SK-N-SH (cell line): ENCODE measurements at regions not wholly inside any gene's neighbourhood (a gene's known extent, or its start where the extent isn't known, plus 50 kb on each side); places are given as distances from the start of the nearest gene placed in this dataset.

ENCODE experiments used
- CTCF ChIA-PET: fragments of 300-600, 350-600 bp; formaldehyde crosslinking; extraction: SDS; loops from one replicate; lab custom pipeline; 2021; lab: Yijun Ruan, JAX
- POLR2A ChIA-PET: fragments of 350-600 bp; sonication (Branson Sonifier 250); formaldehyde crosslinking; extraction: SDS; loops from one replicate; lab custom pipeline; 2020; ENCODE audit warnings: antibody characterized with exemption, inconsistent platforms; lab: Yijun Ruan, JAX
- DNase-seq: peaks from one replicate; pipeline ENCODE4 v3.0.0; 2012
- H2AFZ ChIP-seq: fragments of 200-600 bp; sonication (generic); 2 replicates; pipeline ENCODE4 v1.8.1; 2016; ENCODE audit warnings: antibody characterized with exemption, mild to moderate bottlenecking, low read depth
- H3F3A ChIP-seq: fragments of 200-600 bp; sonication (generic); replicated peaks from 2 replicates; pipeline ENCODE3; 2016; ENCODE audit warnings: antibody characterized with exemption, mild to moderate bottlenecking; ENCODE audit not compliant: insufficient read depth
- H3K27ac ChIP-seq, 2 experiments: fragments of 200-500 bp in 1 of 2; fragments of 200-600 bp in 1 of 2; sonication (Bioruptor generic) in 1 of 2; sonication (generic), shearing (Covaris generic) in 1 of 2; 2 replicates each; pipeline versions ENCODE4 v1.5.1 to v1.6.1; 2014 to 2016; ENCODE audit warnings: low read depth in 2 of 2, inconsistent platforms in 1 of 2, low read length in 1 of 2, mild to moderate bottlenecking in 1 of 2, mixed read lengths in 1 of 2
- H3K27me3 ChIP-seq: fragments of 200-600 bp; sonication (generic), shearing (Covaris generic); 2 replicates; pipeline ENCODE4 v1.6.1; 2016; ENCODE audit warnings: mixed run types; ENCODE audit not compliant: insufficient read depth
- H3K36me3 ChIP-seq, 2 experiments: fragments of 200-500 bp in 1 of 2; fragments of 200-600 bp in 1 of 2; sonication (Bioruptor generic) in 1 of 2; sonication (generic) in 1 of 2; replicated peaks in 1 of 2; 2 replicates each; pipeline versions ENCODE3 to v1.5.1; 2014 to 2016; ENCODE audit warnings: low read length in 1 of 2, mild to moderate bottlenecking in 1 of 2; ENCODE audit not compliant: insufficient read depth in 2 of 2, control insufficient read depth in 1 of 2
- H3K4me1 ChIP-seq, 2 experiments: fragments of 200-500 bp in 1 of 2; fragments of 200-600 bp in 1 of 2; sonication (Bioruptor generic) in 1 of 2; sonication (generic), shearing (Covaris generic) in 1 of 2; 2 replicates each; pipeline versions ENCODE4 v1.5.1 to v1.6.1; 2014 to 2016; ENCODE audit warnings: low read depth in 1 of 2, low read length in 1 of 2, mixed run types in 1 of 2; ENCODE audit not compliant: insufficient read depth in 2 of 2, control insufficient read depth in 1 of 2
- H3K4me2 ChIP-seq: fragments of 200-600 bp; sonication (generic), shearing (Covaris generic); 2 replicates; pipeline ENCODE4 v1.6.1; 2017; ENCODE audit warnings: mixed run types
- H3K4me3 ChIP-seq, 2 experiments: fragments of 200-500 bp in 1 of 2; fragments of 200-600 bp in 1 of 2; sonication (Bioruptor generic) in 1 of 2; sonication (generic), shearing (Covaris generic) in 1 of 2; 2 replicates each; pipeline versions ENCODE4 v1.5.1 to v1.8.1; 2014 to 2016; ENCODE audit warnings: low read depth in 2 of 2, inconsistent platforms in 1 of 2, low read length in 1 of 2, mild to moderate bottlenecking in 1 of 2, mixed read lengths in 1 of 2, moderate library complexity in 1 of 2
- H3K79me2 ChIP-seq: fragments of 200-600 bp; sonication (generic); 2 replicates; pipeline ENCODE4 v1.8.1; 2017; ENCODE audit warnings: mild to moderate bottlenecking; ENCODE audit not compliant: insufficient read depth
- H3K9ac ChIP-seq: fragments of 200-600 bp; sonication (generic); 2 replicates; pipeline ENCODE4 v1.6.1; 2017; ENCODE audit warnings: mixed run types
- H3K9me2 ChIP-seq: fragments of 200-600 bp; sonication (generic); 2 replicates; pipeline ENCODE4 v1.6.1; 2017; ENCODE audit warnings: mixed run types
- H3K9me3 ChIP-seq: fragments of 200-600 bp; sonication (generic); 2 replicates; pipeline ENCODE4 v1.6.1; 2017; ENCODE audit warnings: mixed run types, mild to moderate bottlenecking, moderate library complexity
- H4K20me1 ChIP-seq: fragments of 200-600 bp; sonication (generic); 2 replicates; pipeline ENCODE4 v1.6.1; 2017; ENCODE audit warnings: mild to moderate bottlenecking, mixed run types; ENCODE audit not compliant: insufficient read depth
- EP300 ChIP-seq, 2 experiments: IDR thresholded peaks; 2 replicates each; pipeline versions ENCODE4 v1.4.0 to v1.6.1; 2012; ENCODE audit warnings: borderline replicate concordance in 1 of 2, low read depth in 1 of 2, low read length in 1 of 2
- FOSL2 ChIP-seq: IDR thresholded peaks from 2 replicates; pipeline ENCODE4 v1.4.0; 2012; ENCODE audit warnings: low read depth, mild to moderate bottlenecking, moderate library complexity, borderline replicate concordance
- FOXM1 ChIP-seq: IDR thresholded peaks from 2 replicates; pipeline ENCODE4 v1.4.0; 2012; ENCODE audit warnings: low read depth, mild to moderate bottlenecking
- MEF2A ChIP-seq: IDR thresholded peaks from 2 replicates; pipeline ENCODE4 v1.4.0; 2012; ENCODE audit warnings: low read depth, borderline replicate concordance
- NFIC ChIP-seq: IDR thresholded peaks from 2 replicates; pipeline ENCODE4 v1.4.0; 2012; ENCODE audit warnings: borderline replicate concordance
- NRF1 ChIP-seq: IDR thresholded peaks from 2 replicates; pipeline ENCODE4 v1.6.1; 2012; ENCODE audit warnings: low read depth, mild to moderate bottlenecking, low read length
- RAD21 ChIP-seq: IDR thresholded peaks from 2 replicates; pipeline ENCODE4 v1.6.1; 2012; ENCODE audit warnings: mild to moderate bottlenecking, low read length
- RFX5 ChIP-seq: IDR thresholded peaks from 2 replicates; pipeline ENCODE4 v1.6.1; 2012; ENCODE audit warnings: mild to moderate bottlenecking, improper control_type of control experiment, low read length
- TEAD4 ChIP-seq: IDR thresholded peaks from 2 replicates; pipeline ENCODE4 v1.4.0; 2012; ENCODE audit warnings: mild to moderate bottlenecking, borderline replicate concordance; ENCODE audit not compliant: insufficient read depth
- WGBS: methylation state at CpG from one replicate; pipeline ENCODE4 v1.1.6; 2017; ENCODE audit warnings: low lambda C conversion rate; 5-methylcytosine and 5-hydroxymethylcytosine counted together
- TF ChIP-seq, protein P1 (sequence below): IDR thresholded peaks from 2 replicates; pipeline ENCODE4; 2012
- TF ChIP-seq, protein P2 (sequence below): IDR thresholded peaks from 2 replicates; pipeline ENCODE4 v1.4.0; 2012; ENCODE audit warnings: low read depth, borderline replicate concordance

GRCh38 chr5:110092955-110093785 lies 403.4 kb downstream of the MAN2A1 start (continued):
- no peak for TF ChIP-seq NRF1

GRCh38 chr5:110094109-110094508 lies 404.4 kb downstream of the MAN2A1 start:
- Histone ChIP-seq H3K9ac (no peak overlapping the region), H3K4me3 (no peak overlapping the region), H3K27me3 (no peaks in the 10 kb centered on the region), H3K79me2 (no peaks in the 10 kb centered on the region), H3F3A (no peaks in the 10 kb centered on the region), H3K36me3 (no peaks in the 10 kb centered on the region), H3K9me2 (no peaks in the 10 kb centered on the region)
- 84% methylated on average over 2 of the region's 2 CpGs for WGBS
- TF ChIP-seq RAD21 (no peak), RFX5 (no peak), FOSL2 (no peak), MEF2A (no peak), EP300 (IDR thresholded peaks at IDR 0.05; ENCODE audit: borderline replicate concordance in 1 of 2, low read depth in 1 of 2, low read length in 1 of 2) (no peak), NRF1 (no peak), NFIC (no peak)
- TF ChIP-seq, protein P1, sequence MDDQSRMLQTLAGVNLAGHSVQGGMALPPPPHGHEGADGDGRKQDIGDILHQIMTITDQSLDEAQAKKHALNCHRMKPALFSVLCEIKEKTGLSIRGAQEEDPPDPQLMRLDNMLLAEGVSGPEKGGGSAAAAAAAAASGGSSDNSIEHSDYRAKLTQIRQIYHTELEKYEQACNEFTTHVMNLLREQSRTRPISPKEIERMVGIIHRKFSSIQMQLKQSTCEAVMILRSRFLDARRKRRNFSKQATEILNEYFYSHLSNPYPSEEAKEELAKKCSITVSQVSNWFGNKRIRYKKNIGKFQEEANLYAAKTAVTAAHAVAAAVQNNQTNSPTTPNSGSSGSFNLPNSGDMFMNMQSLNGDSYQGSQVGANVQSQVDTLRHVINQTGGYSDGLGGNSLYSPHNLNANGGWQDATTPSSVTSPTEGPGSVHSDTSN, result no peak
- TF ChIP-seq, protein P2, sequence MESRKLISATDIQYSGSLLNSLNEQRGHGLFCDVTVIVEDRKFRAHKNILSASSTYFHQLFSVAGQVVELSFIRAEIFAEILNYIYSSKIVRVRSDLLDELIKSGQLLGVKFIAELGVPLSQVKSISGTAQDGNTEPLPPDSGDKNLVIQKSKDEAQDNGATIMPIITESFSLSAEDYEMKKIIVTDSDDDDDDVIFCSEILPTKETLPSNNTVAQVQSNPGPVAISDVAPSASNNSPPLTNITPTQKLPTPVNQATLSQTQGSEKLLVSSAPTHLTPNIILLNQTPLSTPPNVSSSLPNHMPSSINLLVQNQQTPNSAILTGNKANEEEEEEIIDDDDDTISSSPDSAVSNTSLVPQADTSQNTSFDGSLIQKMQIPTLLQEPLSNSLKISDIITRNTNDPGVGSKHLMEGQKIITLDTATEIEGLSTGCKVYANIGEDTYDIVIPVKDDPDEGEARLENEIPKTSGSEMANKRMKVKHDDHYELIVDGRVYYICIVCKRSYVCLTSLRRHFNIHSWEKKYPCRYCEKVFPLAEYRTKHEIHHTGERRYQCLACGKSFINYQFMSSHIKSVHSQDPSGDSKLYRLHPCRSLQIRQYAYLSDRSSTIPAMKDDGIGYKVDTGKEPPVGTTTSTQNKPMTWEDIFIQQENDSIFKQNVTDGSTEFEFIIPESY, result no peak
- TF ChIP-seq, all 33 proteins: peak for 0
- H2AFZ ChIP-seq, result no peak overlapping the region
- CTCF ChIA-PET, result no interaction called here
- H4K20me1 ChIP-seq, result no peaks in the 10 kb centered on the region
- H3K4me1 ChIP-seq, result peaks cover 0 to 2% of the 10 kb centered on the region in 2 experiments; a peak in 1 of 4 replicates
- no peak overlapping the region for H3K4me2 ChIP-seq
- POLR2A ChIA-PET, result no interaction called here
- H3K27ac ChIP-seq, result no peak overlapping the region
- H3K9me3 ChIP-seq, result no peaks in the 10 kb centered on the region
- DNase-seq, result no peak

DNA sequence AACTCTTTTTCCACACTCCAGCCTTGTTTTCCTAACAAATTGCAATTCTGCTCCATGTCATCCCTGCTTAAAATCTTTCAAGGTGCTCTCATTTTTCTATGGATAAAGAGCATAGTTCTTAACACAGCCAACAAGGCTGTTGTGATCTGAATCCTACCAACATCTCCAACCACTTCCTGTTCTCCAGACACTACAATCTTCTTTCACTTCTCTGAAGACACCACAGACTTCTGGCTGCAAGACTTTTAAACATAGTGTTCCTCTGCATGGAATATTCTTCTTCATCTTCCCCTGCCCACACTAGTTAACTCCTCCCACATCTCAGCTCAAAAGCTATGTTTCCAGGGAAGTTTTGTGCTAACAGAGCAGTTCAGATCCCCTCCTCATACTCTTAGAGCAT lies 404.8 kb downstream of the MAN2A1 start:
- no peak overlapping the region for H3K9ac ChIP-seq
- H3K4me2 ChIP-seq, result no peak overlapping the region
- H3K9me3 ChIP-seq, result no peaks in the 10 kb centered on the region
- H2AFZ ChIP-seq, result no peak overlapping the region
- H3K36me3 ChIP-seq, result no peaks in the 10 kb centered on the region
- no peaks in the 10 kb centered on the region for H3F3A ChIP-seq
- no peak overlapping the region for H3K27ac ChIP-seq
- POLR2A ChIA-PET, result no interaction called here
- H3K4me3 ChIP-seq, result no peak overlapping the region
- no peaks in the 10 kb centered on the region for H3K27me3 ChIP-seq
- no peaks in the 10 kb centered on the region for H3K79me2 ChIP-seq
- peaks cover 0 to 2% of the 10 kb centered on the region in 2 experiments; a peak in 1 of 4 replicates for H3K4me1 ChIP-seq
- H3K9me2 ChIP-seq, result no peaks in the 10 kb centered on the region
- no peak for DNase-seq
- no peak for TF ChIP-seq TEAD4
- TF ChIP-seq, protein P1, result no peak
- no peak for TF ChIP-seq NFIC
- no peak for TF ChIP-seq FOXM1
- CTCF ChIA-PET, result no interaction called here
- H4K20me1 ChIP-seq, result no peaks in the 10 kb centered on the region
